GM08714 (cell line): ENCODE measurements at regions not wholly inside any gene's neighbourhood (a gene's known extent, or its start where the extent isn't known, plus 50 kb on each side); places are given as distances from the start of the nearest gene placed in this dataset.

Experiments used
- H3K4me3 ChIP-seq: fragments of 200-500 bp; sonication (Bioruptor generic); 2 replicates; pipeline ENCODE4 v1.5.1; 2014; ENCODE audit warnings: mild to moderate bottlenecking, low read length, inconsistent platforms
- ZNF274 ChIP-seq: IDR thresholded peaks from 2 replicates; pipeline ENCODE4 v1.6.1; 2012; ENCODE audit warnings: mild to moderate bottlenecking, low read depth, low read length

GRCh38 chr12:67116134-67116533 lies 153.0 kb upstream of the CAND1 start:
- TF ChIP-seq ZNF274, result no peak

GRCh38 chr12:67122584-67122983 lies 146.6 kb upstream of the CAND1 start:
- TF ChIP-seq ZNF274, result no peak

More at GRCh38 chr12:67116134-67116533, 153.0 kb upstream of the CAND1 start:
- no peak overlapping the region for H3K4me3 ChIP-seq

GRCh38 chr12:67137256-67137655 lies 131.9 kb upstream of the CAND1 start:
- no peak for TF ChIP-seq ZNF274

More at GRCh38 chr12:67122584-67122983, 146.6 kb upstream of the CAND1 start:
- no peak overlapping the region for H3K4me3 ChIP-seq

DNA sequence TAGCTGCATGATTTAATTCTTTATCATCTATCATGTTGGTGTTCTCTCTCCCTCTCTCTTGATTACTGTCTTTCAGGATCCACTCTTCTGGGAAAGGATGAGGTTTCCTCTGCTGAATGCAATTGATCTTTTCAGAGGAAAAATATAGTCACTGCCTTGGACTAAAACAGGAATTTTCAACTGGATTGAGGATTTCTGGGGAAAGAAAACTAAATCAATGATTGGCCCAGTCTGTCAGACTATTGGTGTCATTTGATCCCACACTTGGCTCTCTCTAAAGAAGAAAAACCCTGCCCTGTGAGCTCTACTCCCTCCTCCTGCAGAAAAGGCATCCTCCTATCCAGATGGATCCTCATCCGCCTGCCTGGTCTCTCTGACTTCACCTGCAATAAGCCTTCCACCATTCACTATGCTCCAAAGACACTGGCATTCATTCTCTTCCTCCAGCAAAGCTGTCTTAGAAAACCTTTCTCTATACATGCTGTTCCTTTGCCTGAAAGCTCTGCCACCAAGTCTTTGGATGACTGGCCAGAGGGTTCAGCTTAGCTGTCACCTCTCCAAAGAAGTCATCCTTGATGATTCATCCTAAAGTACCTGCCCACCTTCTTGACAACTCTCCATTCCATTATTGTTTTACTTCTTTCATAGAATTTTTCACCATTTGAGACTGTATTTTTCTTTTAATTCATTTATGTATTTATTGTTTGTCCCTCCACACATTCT lies 127.7 kb upstream of the CAND1 start:
- TF ChIP-seq ZNF274, result no peak

More at GRCh38 chr12:67137256-67137655, 131.9 kb upstream of the CAND1 start:
- no peak overlapping the region for H3K4me3 ChIP-seq

GRCh38 chr12:67145692-67146091 lies 123.5 kb upstream of the CAND1 start:
- TF ChIP-seq ZNF274, result no peak
- H3K4me3 ChIP-seq, result no peak overlapping the region

More for the DNA sequence above, 127.7 kb upstream of the CAND1 start:
- no peak overlapping the region for H3K4me3 ChIP-seq

DNA sequence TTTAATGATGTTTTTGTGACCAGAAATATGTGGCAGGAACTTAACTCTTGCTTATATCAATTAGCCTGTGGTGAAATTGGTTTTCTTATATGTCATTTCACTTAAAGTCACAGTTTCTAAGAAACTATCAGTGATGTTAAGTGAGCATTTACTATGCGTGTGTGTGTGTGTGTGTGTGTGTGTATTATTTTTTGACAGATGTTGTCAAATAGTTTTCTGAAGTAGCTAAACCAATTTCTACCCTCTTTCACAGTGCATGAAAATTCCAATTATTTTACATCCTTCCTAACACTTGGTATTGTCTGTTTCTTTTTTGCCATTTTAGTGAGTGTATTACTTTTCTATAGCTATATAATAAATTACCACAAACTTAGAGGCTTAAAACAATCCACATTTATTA lies 122.1 kb upstream of the CAND1 start:
- no peak for TF ChIP-seq ZNF274
- no peak overlapping the region for H3K4me3 ChIP-seq

DNA sequence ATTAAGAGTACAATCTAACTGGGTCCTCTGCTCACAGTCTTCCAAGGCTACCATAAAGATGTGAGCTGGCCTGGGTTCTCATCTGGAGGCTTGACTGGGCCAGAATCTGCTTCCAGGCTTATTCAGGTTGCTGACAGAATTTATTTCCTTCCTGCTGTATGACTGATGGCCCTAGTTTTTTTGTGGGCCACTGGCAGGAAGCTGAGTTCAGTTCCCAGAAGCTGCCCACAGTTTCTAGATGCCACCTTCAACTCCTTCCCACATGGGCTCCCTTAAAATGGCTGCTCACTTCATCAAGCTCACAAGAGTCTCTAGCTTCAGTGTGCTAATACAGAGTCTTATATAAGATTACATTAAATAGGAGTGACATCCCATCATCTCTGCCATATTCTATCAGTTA lies 121.7 kb upstream of the CAND1 start:
- no peak for TF ChIP-seq ZNF274
- no peak overlapping the region for H3K4me3 ChIP-seq

- TF ChIP-seq ZNF274, result no peak
- H3K4me3 ChIP-seq, result no peak overlapping the region
These were observed 120.9 kb upstream of the CAND1 start for GRCh38 chr12:67148265-67148664.

DNA sequence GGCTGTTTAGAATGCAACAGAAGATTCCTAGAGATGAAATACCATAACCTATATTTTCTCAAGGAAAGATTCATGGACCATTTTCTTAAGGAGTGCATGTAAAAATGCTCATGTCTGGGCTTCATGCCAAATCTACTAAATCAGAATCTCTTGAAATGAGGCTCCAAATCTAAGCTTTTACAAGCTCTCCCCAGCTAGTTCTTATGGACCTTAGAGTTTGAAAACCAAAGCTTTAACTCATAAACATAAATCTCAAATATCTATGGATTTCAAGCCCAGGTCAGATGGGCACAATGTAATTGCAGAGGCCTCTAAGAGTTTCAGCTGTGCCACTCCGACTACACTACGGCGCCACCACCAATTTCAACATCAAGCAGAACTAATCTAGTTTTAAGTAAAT lies 117.3 kb upstream of the CAND1 start:
- no peak for TF ChIP-seq ZNF274
- no peak overlapping the region for H3K4me3 ChIP-seq

DNA sequence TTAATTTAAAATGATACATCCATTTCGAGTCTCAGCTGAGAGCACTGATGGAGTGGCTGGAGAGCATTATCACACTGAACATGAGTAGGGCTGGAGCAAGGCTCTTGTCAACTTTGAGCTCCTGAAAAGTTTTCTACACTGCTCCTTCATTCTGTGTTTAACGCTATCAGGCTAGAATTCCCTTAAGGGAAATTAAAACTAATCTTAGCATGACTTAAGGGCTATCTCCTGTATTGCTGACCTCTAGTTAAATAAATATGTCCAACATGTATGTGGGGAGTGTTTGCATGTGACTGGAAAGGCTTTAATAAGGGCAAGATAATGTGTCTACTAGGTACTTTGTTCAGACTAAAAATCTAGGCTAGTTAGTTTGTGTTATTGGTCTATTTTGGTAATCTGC lies 116.7 kb upstream of the CAND1 start:
- no peak overlapping the region for H3K4me3 ChIP-seq
- TF ChIP-seq ZNF274, result no peak

DNA sequence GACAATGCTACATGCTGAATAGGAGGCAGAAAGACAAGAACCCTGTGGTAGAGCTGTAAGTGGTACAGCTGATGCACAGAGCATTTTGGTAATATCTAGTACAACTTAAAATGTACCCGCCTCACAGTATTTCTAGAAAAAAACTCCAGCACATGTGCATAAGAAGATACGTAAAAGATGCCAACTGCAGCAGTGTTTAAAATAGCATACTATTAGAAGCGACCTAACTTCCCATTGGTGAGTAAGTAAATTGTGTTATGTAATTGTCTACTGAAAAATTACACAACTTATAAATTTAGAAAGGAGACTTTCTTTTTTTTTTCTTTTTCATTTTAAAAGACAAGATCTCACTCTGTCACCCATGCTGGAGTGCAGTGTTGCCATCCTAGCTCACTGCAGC lies 114.3 kb upstream of the CAND1 start:
- TF ChIP-seq ZNF274, result no peak
- no peak overlapping the region for H3K4me3 ChIP-seq

GRCh38 chr12:67155863-67156262 lies 113.3 kb upstream of the CAND1 start:
- no peak overlapping the region for H3K4me3 ChIP-seq
- TF ChIP-seq ZNF274, result no peak

DNA sequence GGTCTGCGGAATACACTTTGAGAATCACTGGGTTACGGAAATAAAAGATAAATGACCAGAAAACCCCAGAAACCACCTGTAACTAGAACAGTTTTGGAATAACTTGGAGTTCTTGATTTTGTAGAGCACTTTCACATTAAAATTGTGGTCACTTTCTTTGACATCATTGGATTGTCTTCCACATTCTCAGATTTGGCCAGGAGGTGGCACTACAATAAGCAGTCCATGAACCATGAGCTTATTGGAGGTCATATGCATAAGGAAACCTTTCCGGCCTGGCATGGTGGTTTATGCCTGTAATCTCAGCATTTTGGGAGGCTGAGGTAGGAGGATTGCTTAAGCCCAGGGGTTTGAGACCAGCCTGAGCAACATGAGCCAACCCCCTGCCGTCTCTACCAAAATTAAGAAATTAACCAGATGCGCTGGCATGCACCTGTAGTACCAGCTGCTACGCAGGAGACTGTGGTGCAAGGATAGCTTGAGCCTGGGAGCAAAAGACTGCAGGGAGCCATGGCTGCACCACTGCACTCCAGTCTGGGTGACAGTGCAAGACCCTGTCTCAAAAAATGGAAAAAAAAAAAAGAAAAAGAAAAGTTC lies 107.7 kb upstream of the CAND1 start:
- no peak overlapping the region for H3K4me3 ChIP-seq

DNA sequence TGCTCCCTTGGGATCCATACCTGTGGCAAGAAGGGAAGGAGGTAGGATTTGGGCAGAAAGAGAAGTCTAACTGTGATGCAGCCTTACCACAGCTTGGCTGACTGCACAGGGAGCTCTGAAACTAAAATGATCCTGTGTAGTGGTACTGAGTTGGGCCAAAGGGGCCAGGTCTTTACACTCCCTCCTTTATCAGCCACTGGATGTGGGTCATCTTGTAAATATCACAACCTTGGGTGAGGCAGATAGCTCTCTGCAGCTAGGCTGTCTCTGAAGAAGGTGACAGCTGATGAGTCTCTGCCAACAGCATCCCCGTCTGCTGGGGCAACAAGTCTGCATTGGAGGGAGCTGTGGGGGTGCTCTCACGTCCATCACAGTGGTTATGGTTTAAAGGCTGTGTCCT lies 95.9 kb upstream of the CAND1 start:
- H3K4me3 ChIP-seq, result no peak overlapping the region
- no peak for TF ChIP-seq ZNF274

More for the DNA sequence above, 107.7 kb upstream of the CAND1 start:
- no peak for TF ChIP-seq ZNF274

GRCh38 chr12:67182551-67182950 lies 86.6 kb upstream of the CAND1 start:
- TF ChIP-seq ZNF274, result no peak
- H3K4me3 ChIP-seq, result no peak overlapping the region
